Activated naive CD8-positive, alpha-beta T cell (primary cell): ENCODE measurements at regions not wholly inside any gene's neighbourhood (a gene's known extent, or its start where the extent isn't known, plus 50 kb on each side); places are given as distances from the start of the nearest gene placed in this dataset.

Source experiments
- H3K27ac Mint-ChIP-seq: one replicate; pipeline ENCODE4 v1.8.0; 2021; ENCODE audit warnings: mixed read lengths
- H3K27me3 Mint-ChIP-seq: one replicate; pipeline ENCODE4 v1.8.0; 2021; ENCODE audit warnings: mixed read lengths
- H3K36me3 Mint-ChIP-seq: one replicate; pipeline ENCODE4 v1.8.0; 2021; ENCODE audit warnings: mixed read lengths
- H3K4me1 Mint-ChIP-seq: one replicate; pipeline ENCODE4 v1.8.0; 2021; ENCODE audit warnings: low read depth, mixed read lengths
- H3K4me3 Mint-ChIP-seq: one replicate; pipeline ENCODE4 v1.8.0; 2021; ENCODE audit warnings: mild to moderate bottlenecking, mixed read lengths
- H3K9me3 Mint-ChIP-seq: one replicate; pipeline ENCODE4 v1.8.0; 2021; ENCODE audit warnings: low read depth, mixed read lengths

GRCh38 chr17:33667052-33667509 lies 374.0 kb upstream of the ASIC2 start:
- H3K4me3 Mint-ChIP-seq: peak overlapping the region; percentile 46
- peaks cover 7% of the 10 kb centered on the region for H3K4me1 Mint-ChIP-seq
- no peaks in the 10 kb centered on the region for H3K9me3 Mint-ChIP-seq
- peaks cover 8% of the 10 kb centered on the region for H3K27me3 Mint-ChIP-seq
- H3K27ac Mint-ChIP-seq: no peak overlapping the region
- no peaks in the 10 kb centered on the region for H3K36me3 Mint-ChIP-seq

- Mint-ChIP-seq H3K4me1 (peaks cover 7% of the 10 kb centered on the region), H3K9me3 (no peaks in the 10 kb centered on the region), H3K4me3 (no peak overlapping the region), H3K27ac (no peak overlapping the region), H3K36me3 (no peaks in the 10 kb centered on the region), H3K27me3 (peaks cover 7% of the 10 kb centered on the region)
Observed at GRCh38 chr17:33667671-33668070, 374.6 kb upstream of the ASIC2 start.

GRCh38 chr17:33668516-33668915 lies 375.4 kb upstream of the ASIC2 start:
- H3K4me3 Mint-ChIP-seq: no peak overlapping the region
- no peaks in the 10 kb centered on the region for H3K36me3 Mint-ChIP-seq
- H3K4me1 Mint-ChIP-seq: peaks cover 7% of the 10 kb centered on the region
- no peaks in the 10 kb centered on the region for H3K9me3 Mint-ChIP-seq
- no peak overlapping the region for H3K27ac Mint-ChIP-seq
- H3K27me3 Mint-ChIP-seq: peaks cover 6% of the 10 kb centered on the region

- H3K4me3 Mint-ChIP-seq: no peak overlapping the region
- peaks cover 6% of the 10 kb centered on the region for H3K27me3 Mint-ChIP-seq
- no peaks in the 10 kb centered on the region for H3K36me3 Mint-ChIP-seq
- no peak overlapping the region for H3K27ac Mint-ChIP-seq
- H3K9me3 Mint-ChIP-seq: no peaks in the 10 kb centered on the region
- peaks cover 7% of the 10 kb centered on the region for H3K4me1 Mint-ChIP-seq
Observed at GRCh38 chr17:33671491-33671890, 378.4 kb upstream of the ASIC2 start.

- no peaks in the 10 kb centered on the region for H3K36me3 Mint-ChIP-seq
- no peaks in the 10 kb centered on the region for H3K9me3 Mint-ChIP-seq
- no peak overlapping the region for H3K27ac Mint-ChIP-seq
Observed at GRCh38 chr17:33674685-33675084, 381.6 kb upstream of the ASIC2 start.

GRCh38 chr17:33676444-33676843 lies 383.3 kb upstream of the ASIC2 start:
- Mint-ChIP-seq H3K27me3 (peaks cover 4% of the 10 kb centered on the region), H3K4me1 (no peaks in the 10 kb centered on the region), H3K27ac (no peak overlapping the region), H3K36me3 (no peaks in the 10 kb centered on the region), H3K9me3 (no peaks in the 10 kb centered on the region), H3K4me3 (no peak overlapping the region)

More at GRCh38 chr17:33674685-33675084, 381.6 kb upstream of the ASIC2 start:
- Mint-ChIP-seq H3K4me1 (no peaks in the 10 kb centered on the region), H3K27me3 (peaks cover 6% of the 10 kb centered on the region), H3K4me3 (no peak overlapping the region)

GRCh38 chr17:33679595-33679994 lies 386.5 kb upstream of the ASIC2 start:
- Mint-ChIP-seq H3K36me3 (no peaks in the 10 kb centered on the region), H3K27ac (no peak overlapping the region), H3K4me1 (no peaks in the 10 kb centered on the region), H3K4me3 (no peak overlapping the region), H3K9me3 (no peaks in the 10 kb centered on the region), H3K27me3 (no peaks in the 10 kb centered on the region)

- H3K27ac Mint-ChIP-seq: no peak overlapping the region
- no peaks in the 10 kb centered on the region for H3K9me3 Mint-ChIP-seq
- H3K4me1 Mint-ChIP-seq: no peaks in the 10 kb centered on the region
- H3K4me3 Mint-ChIP-seq: no peak overlapping the region
- H3K27me3 Mint-ChIP-seq: no peaks in the 10 kb centered on the region
- no peaks in the 10 kb centered on the region for H3K36me3 Mint-ChIP-seq
Observed at GRCh38 chr17:33680472-33680871, 387.4 kb upstream of the ASIC2 start.

GRCh38 chr17:33682599-33682998 lies 389.5 kb upstream of the ASIC2 start:
- Mint-ChIP-seq H3K27me3 (no peaks in the 10 kb centered on the region), H3K9me3 (no peaks in the 10 kb centered on the region), H3K36me3 (no peaks in the 10 kb centered on the region), H3K4me3 (no peak overlapping the region), H3K4me1 (no peaks in the 10 kb centered on the region), H3K27ac (no peak overlapping the region)

- no peaks in the 10 kb centered on the region for H3K36me3 Mint-ChIP-seq
- H3K27me3 Mint-ChIP-seq: no peaks in the 10 kb centered on the region
- no peak overlapping the region for H3K4me3 Mint-ChIP-seq
- H3K4me1 Mint-ChIP-seq: no peaks in the 10 kb centered on the region
- H3K27ac Mint-ChIP-seq: no peak overlapping the region
- no peaks in the 10 kb centered on the region for H3K9me3 Mint-ChIP-seq
Observed at GRCh38 chr17:33684735-33685134, 391.6 kb upstream of the ASIC2 start.

GRCh38 chr17:33686171-33686570 lies 393.1 kb upstream of the ASIC2 start:
- no peaks in the 10 kb centered on the region for H3K9me3 Mint-ChIP-seq
- no peaks in the 10 kb centered on the region for H3K27me3 Mint-ChIP-seq
- H3K4me1 Mint-ChIP-seq: no peaks in the 10 kb centered on the region
- no peak overlapping the region for H3K27ac Mint-ChIP-seq
- no peak overlapping the region for H3K4me3 Mint-ChIP-seq
- H3K36me3 Mint-ChIP-seq: no peaks in the 10 kb centered on the region

- Mint-ChIP-seq H3K4me1 (no peaks in the 10 kb centered on the region), H3K9me3 (no peaks in the 10 kb centered on the region), H3K36me3 (no peaks in the 10 kb centered on the region), H3K27me3 (no peaks in the 10 kb centered on the region), H3K27ac (no peak overlapping the region), H3K4me3 (no peak overlapping the region)
Observed at GRCh38 chr17:33687831-33688230, 394.7 kb upstream of the ASIC2 start.

GRCh38 chr17:33688771-33689170 lies 395.7 kb upstream of the ASIC2 start:
- no peaks in the 10 kb centered on the region for H3K36me3 Mint-ChIP-seq
- no peaks in the 10 kb centered on the region for H3K27me3 Mint-ChIP-seq
- H3K27ac Mint-ChIP-seq: no peak overlapping the region
- H3K4me1 Mint-ChIP-seq: no peaks in the 10 kb centered on the region
- no peaks in the 10 kb centered on the region for H3K9me3 Mint-ChIP-seq
- no peak overlapping the region for H3K4me3 Mint-ChIP-seq

- no peaks in the 10 kb centered on the region for H3K9me3 Mint-ChIP-seq
- no peaks in the 10 kb centered on the region for H3K4me1 Mint-ChIP-seq
- H3K4me3 Mint-ChIP-seq: no peak overlapping the region
- H3K27me3 Mint-ChIP-seq: no peaks in the 10 kb centered on the region
- H3K36me3 Mint-ChIP-seq: no peaks in the 10 kb centered on the region
- H3K27ac Mint-ChIP-seq: no peak overlapping the region
Observed at GRCh38 chr17:33689725-33690124, 396.6 kb upstream of the ASIC2 start.

GRCh38 chr17:33695431-33695830 lies 402.3 kb upstream of the ASIC2 start:
- no peaks in the 10 kb centered on the region for H3K4me1 Mint-ChIP-seq
- H3K27ac Mint-ChIP-seq: no peak overlapping the region
- H3K4me3 Mint-ChIP-seq: no peak overlapping the region
- H3K36me3 Mint-ChIP-seq: no peaks in the 10 kb centered on the region
- H3K9me3 Mint-ChIP-seq: no peaks in the 10 kb centered on the region
- peaks cover 8% of the 10 kb centered on the region for H3K27me3 Mint-ChIP-seq

- Mint-ChIP-seq H3K27ac (no peak overlapping the region), H3K27me3 (peaks cover 8% of the 10 kb centered on the region), H3K4me1 (no peaks in the 10 kb centered on the region), H3K9me3 (no peaks in the 10 kb centered on the region), H3K4me3 (no peak overlapping the region), H3K36me3 (no peaks in the 10 kb centered on the region)
Observed at GRCh38 chr17:33696102-33696501, 403.0 kb upstream of the ASIC2 start.
